Tibial artery (tissue), 4 donors: ENCODE measurements at regions not wholly inside any gene's neighbourhood (a gene's known extent, or its start where the extent isn't known, plus 50 kb on each side); places are given as distances from the start of the nearest gene placed in this dataset.

ENCODE experiments used
- DNase-seq, 2 donors: peaks; one replicate each; pipeline ENCODE4 v3.0.0-alpha.2; 2019
- H3K27ac ChIP-seq, 2 donors: fragments of 200-600 bp; sonication (generic) in 1 of 2; 1 replicate in 1 of 2; 2 replicates in 1 of 2; pipeline ENCODE4 v1.5.1; 2018 to 2019; ENCODE audit warnings: mild to moderate bottlenecking in 1 of 2
- H3K27me3 ChIP-seq, 2 donors: fragments of 200-600 bp; sonication (generic) in 1 of 2; one replicate each; pipeline versions ENCODE4 v1.5.1 to v1.6.0; 2016 to 2019
- H3K36me3 ChIP-seq, 3 donors: fragments of 200-600 bp; sonication (generic) in 2 of 3; one replicate each; pipeline ENCODE4 v1.5.1; 2016 to 2019; ENCODE audit warnings: mild to moderate bottlenecking in 2 of 3
- H3K4me1 ChIP-seq, 4 donors: fragments of 200-600 bp; sonication (generic) in 2 of 4; 1 replicate in 3 of 4; 2 replicates in 1 of 4; pipeline ENCODE4 v1.5.1; 2016 to 2019
- H3K4me3 ChIP-seq, 2 donors: fragments of 200-600 bp; sonication (generic) in 1 of 2; 1 replicate in 1 of 2; 2 replicates in 1 of 2; pipeline ENCODE4 v1.5.1; 2018 to 2019; ENCODE audit warnings: mild to moderate bottlenecking in 2 of 2
- H3K9me3 ChIP-seq, 3 donors: fragments of 200-600 bp; sonication (generic) in 1 of 3; one replicate each; pipeline ENCODE4 v1.5.1; 2016 to 2019
- CTCF ChIP-seq, 2 experiments: fragments of 200-600 bp in 1 of 2; fragments of 450-650 bp in 1 of 2; IDR thresholded peaks; one replicate each; pipeline ENCODE4 v1.5.1; 2017 to 2019; ENCODE audit warnings: antibody characterized with exemption in 2 of 2, mild to moderate bottlenecking in 1 of 2, moderate library complexity in 1 of 2
- intact Hi-C: fragments of 100-400 bp; cut with DNase I; formaldehyde crosslinking; loops from one replicate; pipeline ENCODE4 v1.15.0; 2023; ENCODE audit warnings: low total_unique reads

DNA sequence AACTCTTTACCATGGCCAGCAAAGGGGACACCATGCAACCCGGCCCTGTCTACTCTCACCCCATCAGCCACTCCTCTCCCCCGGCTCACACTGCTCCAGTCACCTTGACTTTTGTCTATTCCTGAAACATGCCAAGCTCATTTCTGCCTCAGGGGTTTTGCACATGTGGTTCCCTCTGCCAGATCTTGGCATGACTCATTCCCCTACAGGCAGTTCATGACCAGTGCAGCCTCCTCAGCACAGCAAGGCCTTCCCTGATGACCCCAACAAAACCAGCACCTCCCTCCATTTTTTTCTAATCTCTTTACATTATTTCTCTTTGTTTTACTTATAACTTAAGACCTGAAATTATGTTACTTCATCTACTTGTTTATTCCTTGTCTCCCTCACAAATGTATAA is 58.6 kb upstream of the GJB5 start:
- intact Hi-C loops, result no loop called here
- DNase-seq, result no peak
- Histone ChIP-seq H3K4me1 (no peaks in the 10 kb centered on the region), H3K27ac (no peak overlapping the region), H3K36me3 (no peaks in the 10 kb centered on the region), H3K27me3 (peaks cover 0 to 15% of the 10 kb centered on the region in 2 donors), H3K4me3 (no peak overlapping the region), H3K9me3 (no peaks in the 10 kb centered on the region)
- TF ChIP-seq CTCF (IDR thresholded peaks at IDR 0.05), result no peak

DNA sequence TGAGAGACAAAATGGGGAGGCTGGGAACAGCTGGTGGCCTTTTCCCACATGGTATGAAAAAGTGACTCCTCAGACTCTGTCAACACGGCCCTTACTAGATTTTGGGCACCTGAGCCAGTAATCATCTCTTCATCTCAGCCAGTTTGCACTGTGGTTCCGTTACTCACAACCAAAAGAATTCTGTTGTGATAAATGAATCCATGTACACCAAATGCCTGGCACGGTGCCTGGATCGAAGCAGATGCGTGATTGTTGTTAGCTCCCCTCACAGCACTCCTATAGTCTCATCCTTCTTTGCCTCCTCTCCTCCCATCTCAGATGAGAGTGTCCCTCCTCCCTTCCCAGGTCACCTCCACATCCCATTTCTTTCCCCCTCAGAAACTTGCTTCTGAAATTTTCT is 57.9 kb upstream of the GJB5 start:
- no peak for DNase-seq
- Histone ChIP-seq H3K27me3 (peaks cover 0 to 15% of the 10 kb centered on the region in 2 donors), H3K9me3 (no peaks in the 10 kb centered on the region), H3K36me3 (no peaks in the 10 kb centered on the region), H3K27ac (no peak overlapping the region), H3K4me1 (no peaks in the 10 kb centered on the region), H3K4me3 (no peak overlapping the region)
- intact Hi-C loops, result no loop called here
- TF ChIP-seq CTCF (IDR thresholded peaks at IDR 0.05), result no peak

GRCh38 chr1:34697818-34698217 is 57.0 kb upstream of the GJB5 start:
- no peak for TF ChIP-seq CTCF (IDR thresholded peaks at IDR 0.05)
- Histone ChIP-seq H3K27me3 (peaks cover 0 to 17% of the 10 kb centered on the region in 2 donors), H3K4me3 (no peak overlapping the region), H3K4me1 (no peaks in the 10 kb centered on the region), H3K36me3 (no peaks in the 10 kb centered on the region), H3K9me3 (no peaks in the 10 kb centered on the region), H3K27ac (no peak overlapping the region)
- intact Hi-C loops, result no loop called here
- DNase-seq, result no peak

DNA sequence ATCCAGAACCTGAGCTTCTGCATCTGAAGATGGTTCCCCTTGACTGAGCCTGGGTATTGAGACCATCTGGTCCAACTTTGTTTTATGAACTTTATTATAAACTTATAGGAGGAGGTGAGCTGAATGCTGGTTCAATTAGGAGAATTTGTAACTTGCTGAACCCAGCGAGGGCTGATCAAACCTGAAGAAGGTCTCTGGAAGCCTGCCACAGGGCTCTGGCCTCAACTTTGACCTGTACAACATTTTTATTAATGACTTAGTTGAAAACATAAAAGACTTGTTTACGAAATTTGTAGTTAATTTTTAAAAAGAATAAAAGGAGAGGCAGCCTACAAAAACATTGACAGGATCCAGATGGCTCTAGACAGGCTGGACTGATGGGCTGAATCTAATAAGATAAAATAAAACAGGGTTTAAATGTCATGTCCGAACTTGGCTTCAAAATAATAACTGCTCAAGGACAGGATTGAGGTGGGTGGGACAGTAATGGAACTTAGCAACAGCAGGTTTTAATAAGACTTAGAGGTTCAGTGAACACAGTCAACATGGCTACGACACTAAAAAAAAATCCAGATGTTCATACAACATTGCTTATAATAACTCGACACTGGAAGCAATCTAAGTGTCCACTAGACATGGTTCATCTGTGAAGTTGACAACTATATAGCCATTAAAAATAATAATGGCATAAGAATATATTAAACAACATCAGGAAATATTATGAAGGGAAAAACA is 53.4 kb upstream of the GJB5 start:
- DNase-seq, result no peak
- peaks cover 0 to 28% of the 10 kb centered on the region in 2 donors for H3K27me3 ChIP-seq
- no peaks in the 10 kb centered on the region for H3K4me1 ChIP-seq
- H3K4me3 ChIP-seq, result no peak overlapping the region
- no peaks in the 10 kb centered on the region for H3K36me3 ChIP-seq
- no peak overlapping the region for H3K27ac ChIP-seq
- intact Hi-C loops, result no loop called here
- no peaks in the 10 kb centered on the region for H3K9me3 ChIP-seq
- TF ChIP-seq CTCF (IDR thresholded peaks at IDR 0.05), result no peak
